ENCODE measurements at regions not wholly inside any gene's neighbourhood (a gene's known extent, or its start where the extent isn't known, plus 50 kb on each side); places are given as distances from the start of the nearest gene placed in this dataset.

DNA sequence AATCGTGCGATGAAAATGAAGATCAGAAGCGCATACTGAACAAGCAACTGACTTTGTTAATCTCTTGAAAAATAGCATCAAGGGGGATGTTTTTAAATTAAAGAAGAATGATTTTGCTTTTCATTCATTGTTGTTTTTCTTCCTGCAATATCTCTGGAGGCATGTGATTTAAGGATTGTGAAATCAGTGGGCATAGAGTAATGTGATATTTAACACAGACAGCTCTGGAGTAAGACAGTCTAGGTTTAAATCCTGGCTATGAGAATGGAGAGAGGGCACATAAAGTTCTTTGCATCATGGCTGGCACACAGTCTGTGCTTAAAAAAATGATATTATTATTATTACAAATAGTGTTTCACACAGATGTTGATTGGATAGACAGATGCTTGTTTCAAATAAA, 243.1 kb upstream of the NBEA start:
- TF ChIP-seq, protein P1, sequence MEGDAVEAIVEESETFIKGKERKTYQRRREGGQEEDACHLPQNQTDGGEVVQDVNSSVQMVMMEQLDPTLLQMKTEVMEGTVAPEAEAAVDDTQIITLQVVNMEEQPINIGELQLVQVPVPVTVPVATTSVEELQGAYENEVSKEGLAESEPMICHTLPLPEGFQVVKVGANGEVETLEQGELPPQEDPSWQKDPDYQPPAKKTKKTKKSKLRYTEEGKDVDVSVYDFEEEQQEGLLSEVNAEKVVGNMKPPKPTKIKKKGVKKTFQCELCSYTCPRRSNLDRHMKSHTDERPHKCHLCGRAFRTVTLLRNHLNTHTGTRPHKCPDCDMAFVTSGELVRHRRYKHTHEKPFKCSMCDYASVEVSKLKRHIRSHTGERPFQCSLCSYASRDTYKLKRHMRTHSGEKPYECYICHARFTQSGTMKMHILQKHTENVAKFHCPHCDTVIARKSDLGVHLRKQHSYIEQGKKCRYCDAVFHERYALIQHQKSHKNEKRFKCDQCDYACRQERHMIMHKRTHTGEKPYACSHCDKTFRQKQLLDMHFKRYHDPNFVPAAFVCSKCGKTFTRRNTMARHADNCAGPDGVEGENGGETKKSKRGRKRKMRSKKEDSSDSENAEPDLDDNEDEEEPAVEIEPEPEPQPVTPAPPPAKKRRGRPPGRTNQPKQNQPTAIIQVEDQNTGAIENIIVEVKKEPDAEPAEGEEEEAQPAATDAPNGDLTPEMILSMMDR (IDR thresholded peaks at IDR 0.05 in 2 of 3, conservative IDR thresholded peaks at IDR 0.05 in 1 of 3; ENCODE audit: borderline replicate concordance in 1 of 3, insufficient read depth in 1 of 3, low read depth in 2 of 3, low read length in 2 of 3) = no peak
- TF ChIP-seq CEBPB (IDR thresholded peaks at IDR 0.05; ENCODE audit: low read depth) (no peak), TCF7L2 (IDR thresholded peaks at IDR 0.05; ENCODE audit: borderline replicate concordance, extremely low read depth, insufficient read depth, insufficient read length) (no peak), MAX (IDR thresholded peaks at IDR 0.05) (no peak), RAD21 (IDR thresholded peaks at IDR 0.05; ENCODE audit: low read depth) (no peak), SIN3A (IDR thresholded peaks at IDR 0.05; ENCODE audit: low read depth) (no peak), ELF1 (IDR thresholded peaks at IDR 0.05; ENCODE audit: borderline replicate concordance, low read depth) (no peak), EZH2phosphoT487 (IDR thresholded peaks at IDR 0.05; ENCODE audit: borderline replicate concordance) (no peak), FOSL1 (IDR thresholded peaks at IDR 0.05; ENCODE audit: low read depth) (no peak), POLR2A (IDR thresholded peaks at IDR 0.05; ENCODE audit: borderline replicate concordance, extremely low read depth, insufficient read depth, insufficient read length) (no peak), SP1 (IDR thresholded peaks at IDR 0.05; ENCODE audit: low read depth) (no peak)
- TF ChIP-seq, protein P2, sequence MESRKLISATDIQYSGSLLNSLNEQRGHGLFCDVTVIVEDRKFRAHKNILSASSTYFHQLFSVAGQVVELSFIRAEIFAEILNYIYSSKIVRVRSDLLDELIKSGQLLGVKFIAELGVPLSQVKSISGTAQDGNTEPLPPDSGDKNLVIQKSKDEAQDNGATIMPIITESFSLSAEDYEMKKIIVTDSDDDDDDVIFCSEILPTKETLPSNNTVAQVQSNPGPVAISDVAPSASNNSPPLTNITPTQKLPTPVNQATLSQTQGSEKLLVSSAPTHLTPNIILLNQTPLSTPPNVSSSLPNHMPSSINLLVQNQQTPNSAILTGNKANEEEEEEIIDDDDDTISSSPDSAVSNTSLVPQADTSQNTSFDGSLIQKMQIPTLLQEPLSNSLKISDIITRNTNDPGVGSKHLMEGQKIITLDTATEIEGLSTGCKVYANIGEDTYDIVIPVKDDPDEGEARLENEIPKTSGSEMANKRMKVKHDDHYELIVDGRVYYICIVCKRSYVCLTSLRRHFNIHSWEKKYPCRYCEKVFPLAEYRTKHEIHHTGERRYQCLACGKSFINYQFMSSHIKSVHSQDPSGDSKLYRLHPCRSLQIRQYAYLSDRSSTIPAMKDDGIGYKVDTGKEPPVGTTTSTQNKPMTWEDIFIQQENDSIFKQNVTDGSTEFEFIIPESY (IDR thresholded peaks at IDR 0.05; ENCODE audit: extremely low read depth, insufficient replicate concordance, low read length) = no peak
- TF ChIP-seq, protein P3, sequence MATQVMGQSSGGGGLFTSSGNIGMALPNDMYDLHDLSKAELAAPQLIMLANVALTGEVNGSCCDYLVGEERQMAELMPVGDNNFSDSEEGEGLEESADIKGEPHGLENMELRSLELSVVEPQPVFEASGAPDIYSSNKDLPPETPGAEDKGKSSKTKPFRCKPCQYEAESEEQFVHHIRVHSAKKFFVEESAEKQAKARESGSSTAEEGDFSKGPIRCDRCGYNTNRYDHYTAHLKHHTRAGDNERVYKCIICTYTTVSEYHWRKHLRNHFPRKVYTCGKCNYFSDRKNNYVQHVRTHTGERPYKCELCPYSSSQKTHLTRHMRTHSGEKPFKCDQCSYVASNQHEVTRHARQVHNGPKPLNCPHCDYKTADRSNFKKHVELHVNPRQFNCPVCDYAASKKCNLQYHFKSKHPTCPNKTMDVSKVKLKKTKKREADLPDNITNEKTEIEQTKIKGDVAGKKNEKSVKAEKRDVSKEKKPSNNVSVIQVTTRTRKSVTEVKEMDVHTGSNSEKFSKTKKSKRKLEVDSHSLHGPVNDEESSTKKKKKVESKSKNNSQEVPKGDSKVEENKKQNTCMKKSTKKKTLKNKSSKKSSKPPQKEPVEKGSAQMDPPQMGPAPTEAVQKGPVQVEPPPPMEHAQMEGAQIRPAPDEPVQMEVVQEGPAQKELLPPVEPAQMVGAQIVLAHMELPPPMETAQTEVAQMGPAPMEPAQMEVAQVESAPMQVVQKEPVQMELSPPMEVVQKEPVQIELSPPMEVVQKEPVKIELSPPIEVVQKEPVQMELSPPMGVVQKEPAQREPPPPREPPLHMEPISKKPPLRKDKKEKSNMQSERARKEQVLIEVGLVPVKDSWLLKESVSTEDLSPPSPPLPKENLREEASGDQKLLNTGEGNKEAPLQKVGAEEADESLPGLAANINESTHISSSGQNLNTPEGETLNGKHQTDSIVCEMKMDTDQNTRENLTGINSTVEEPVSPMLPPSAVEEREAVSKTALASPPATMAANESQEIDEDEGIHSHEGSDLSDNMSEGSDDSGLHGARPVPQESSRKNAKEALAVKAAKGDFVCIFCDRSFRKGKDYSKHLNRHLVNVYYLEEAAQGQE (IDR thresholded peaks at IDR 0.05; ENCODE audit: low read depth) = no peak
